HEK293 (cell line): ENCODE measurements at regions not wholly inside any gene's neighbourhood (a gene's known extent, or its start where the extent isn't known, plus 50 kb on each side); places are given as distances from the start of the nearest gene placed in this dataset.

Experiments used
- YY1 ChIP-seq: fragments of 450-650 bp; formaldehyde crosslinking; IDR thresholded peaks from 2 replicates; pipeline ENCODE4 v1.5.1; 2018; ENCODE audit warnings: missing biosample characterization, missing genetic modification characterization
- ZNF302 ChIP-seq: fragments of 450-650 bp; formaldehyde crosslinking; IDR thresholded peaks from 2 replicates; pipeline ENCODE4 v1.5.1; 2016; ENCODE audit warnings: missing biosample characterization, missing genetic modification characterization, low read depth
- ZNF501 ChIP-seq: fragments of 450-650 bp; formaldehyde crosslinking; IDR thresholded peaks from 2 replicates; pipeline ENCODE4 v1.5.1; 2016; ENCODE audit warnings: missing biosample characterization, missing genetic modification characterization
- ZNF621 ChIP-seq: fragments of 450-650 bp; formaldehyde crosslinking; IDR thresholded peaks from 2 replicates; pipeline ENCODE4 v1.5.1; 2017; ENCODE audit warnings: missing biosample characterization, missing genetic modification characterization
- ZNF692 ChIP-seq: fragments of 450-650 bp; formaldehyde crosslinking; IDR thresholded peaks from 2 replicates; pipeline ENCODE4 v1.5.1; 2016; ENCODE audit warnings: missing biosample characterization, missing genetic modification characterization
- ZNF830 ChIP-seq: fragments of 450-650 bp; IDR thresholded peaks from 2 replicates; pipeline ENCODE4 v1.5.0; 2018; ENCODE audit warnings: missing biosample characterization, missing genetic modification characterization, low read depth, mild to moderate bottlenecking, moderate library complexity
- TF ChIP-seq, protein P1 (sequence below): fragments of 450-650 bp; formaldehyde crosslinking; IDR thresholded peaks from 2 replicates; pipeline ENCODE4 v1.5.1; 2016; ENCODE audit warnings: missing biosample characterization, missing genetic modification characterization, low read depth
- TF ChIP-seq, protein P2 (sequence below): sonication (generic); formaldehyde crosslinking; IDR thresholded peaks from 2 replicates; pipeline ENCODE4 v1.8.1; 2022; ENCODE audit warnings: mild to moderate bottlenecking, moderate library complexity, missing genetic modification reagents

DNA sequence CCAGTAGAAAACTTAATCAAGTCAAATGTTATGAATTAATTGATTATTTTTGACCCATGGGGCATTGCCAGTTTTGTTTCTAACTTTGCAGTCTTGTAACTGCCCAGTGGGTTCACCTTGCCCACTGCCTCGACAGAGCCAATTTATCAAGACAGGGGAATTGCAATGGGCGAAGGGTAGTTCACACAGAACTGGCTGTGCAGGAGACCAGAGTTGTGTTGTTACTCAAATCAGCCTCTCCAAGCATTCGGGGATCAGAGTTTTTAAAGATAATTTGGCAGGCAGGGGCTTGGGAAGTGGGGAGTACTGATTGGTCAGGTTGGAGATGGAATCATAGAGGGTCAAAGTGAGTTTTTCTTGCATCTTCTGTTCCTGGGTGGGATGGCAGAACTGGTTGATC is 168.5 kb upstream of the COPS8 start:
- no peak for TF ChIP-seq ZNF501 (tag by site-specific recombination)
- TF ChIP-seq, protein P1, sequence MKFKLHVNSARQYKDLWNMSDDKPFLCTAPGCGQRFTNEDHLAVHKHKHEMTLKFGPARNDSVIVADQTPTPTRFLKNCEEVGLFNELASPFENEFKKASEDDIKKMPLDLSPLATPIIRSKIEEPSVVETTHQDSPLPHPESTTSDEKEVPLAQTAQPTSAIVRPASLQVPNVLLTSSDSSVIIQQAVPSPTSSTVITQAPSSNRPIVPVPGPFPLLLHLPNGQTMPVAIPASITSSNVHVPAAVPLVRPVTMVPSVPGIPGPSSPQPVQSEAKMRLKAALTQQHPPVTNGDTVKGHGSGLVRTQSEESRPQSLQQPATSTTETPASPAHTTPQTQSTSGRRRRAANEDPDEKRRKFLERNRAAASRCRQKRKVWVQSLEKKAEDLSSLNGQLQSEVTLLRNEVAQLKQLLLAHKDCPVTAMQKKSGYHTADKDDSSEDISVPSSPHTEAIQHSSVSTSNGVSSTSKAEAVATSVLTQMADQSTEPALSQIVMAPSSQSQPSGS = no peak
- TF ChIP-seq ZNF830 (tag by site-specific recombination) = no peak
- TF ChIP-seq, protein P2, sequence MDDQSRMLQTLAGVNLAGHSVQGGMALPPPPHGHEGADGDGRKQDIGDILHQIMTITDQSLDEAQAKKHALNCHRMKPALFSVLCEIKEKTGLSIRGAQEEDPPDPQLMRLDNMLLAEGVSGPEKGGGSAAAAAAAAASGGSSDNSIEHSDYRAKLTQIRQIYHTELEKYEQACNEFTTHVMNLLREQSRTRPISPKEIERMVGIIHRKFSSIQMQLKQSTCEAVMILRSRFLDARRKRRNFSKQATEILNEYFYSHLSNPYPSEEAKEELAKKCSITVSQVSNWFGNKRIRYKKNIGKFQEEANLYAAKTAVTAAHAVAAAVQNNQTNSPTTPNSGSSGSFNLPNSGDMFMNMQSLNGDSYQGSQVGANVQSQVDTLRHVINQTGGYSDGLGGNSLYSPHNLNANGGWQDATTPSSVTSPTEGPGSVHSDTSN (CRISPR knock-in tag) = no peak
- no peak for TF ChIP-seq ZNF692
- no peak for TF ChIP-seq ZNF621 (tag by site-specific recombination)
- TF ChIP-seq ZNF302 (tag by site-specific recombination) = no peak
- TF ChIP-seq YY1 (tag by site-specific recombination) = no peak
